ENCODE measurements at regions not wholly inside any gene's neighbourhood (a gene's known extent, or its start where the extent isn't known, plus 50 kb on each side); places are given as distances from the start of the nearest gene placed in this dataset.

DNA sequence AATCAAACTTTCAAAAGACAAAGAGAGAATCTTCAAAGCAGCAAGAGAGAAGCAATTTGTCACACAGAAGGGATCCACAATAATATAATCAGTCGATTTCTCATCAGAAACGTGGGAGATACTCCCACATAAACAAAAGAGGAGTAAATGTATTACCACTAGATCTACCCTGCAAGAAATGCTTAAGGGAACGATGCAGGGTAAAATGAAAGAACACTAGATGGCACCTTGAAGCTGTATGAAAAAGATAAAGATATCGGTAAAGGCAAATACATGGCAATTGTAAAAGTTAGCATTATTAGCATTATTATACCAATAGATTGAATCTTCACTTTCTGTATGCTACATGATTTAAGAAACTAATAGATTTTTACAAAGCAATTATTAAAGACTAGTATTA, 677.0 kb downstream of the SUCLG1 start:
- TF ChIP-seq, protein P1, sequence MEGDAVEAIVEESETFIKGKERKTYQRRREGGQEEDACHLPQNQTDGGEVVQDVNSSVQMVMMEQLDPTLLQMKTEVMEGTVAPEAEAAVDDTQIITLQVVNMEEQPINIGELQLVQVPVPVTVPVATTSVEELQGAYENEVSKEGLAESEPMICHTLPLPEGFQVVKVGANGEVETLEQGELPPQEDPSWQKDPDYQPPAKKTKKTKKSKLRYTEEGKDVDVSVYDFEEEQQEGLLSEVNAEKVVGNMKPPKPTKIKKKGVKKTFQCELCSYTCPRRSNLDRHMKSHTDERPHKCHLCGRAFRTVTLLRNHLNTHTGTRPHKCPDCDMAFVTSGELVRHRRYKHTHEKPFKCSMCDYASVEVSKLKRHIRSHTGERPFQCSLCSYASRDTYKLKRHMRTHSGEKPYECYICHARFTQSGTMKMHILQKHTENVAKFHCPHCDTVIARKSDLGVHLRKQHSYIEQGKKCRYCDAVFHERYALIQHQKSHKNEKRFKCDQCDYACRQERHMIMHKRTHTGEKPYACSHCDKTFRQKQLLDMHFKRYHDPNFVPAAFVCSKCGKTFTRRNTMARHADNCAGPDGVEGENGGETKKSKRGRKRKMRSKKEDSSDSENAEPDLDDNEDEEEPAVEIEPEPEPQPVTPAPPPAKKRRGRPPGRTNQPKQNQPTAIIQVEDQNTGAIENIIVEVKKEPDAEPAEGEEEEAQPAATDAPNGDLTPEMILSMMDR (optimal IDR thresholded peaks at IDR 0.05 in 1 of 3, IDR thresholded peaks at IDR 0.05 in 1 of 3, conservative IDR thresholded peaks at IDR 0.05 in 1 of 3; ENCODE audit: extremely low read depth in 1 of 3, insufficient read depth in 2 of 3, low read length in 3 of 3), result no peak
- Histone ChIP-seq H3K79me2 (ENCODE audit: control insufficient read depth, insufficient read depth, low read length) (no peaks in the 10 kb centered on the region), H3K36me3 (ENCODE audit: control insufficient read depth in 2 of 2, extremely low read depth in 1 of 2, insufficient read depth in 2 of 2, low read length in 2 of 2) (no peaks in the 10 kb centered on the region), H3K27me3 (ENCODE audit: control insufficient read depth, extremely low read depth, insufficient read depth, low read length) (no peaks in the 10 kb centered on the region), H3K9me3 (ENCODE audit: control insufficient read depth, low read depth, low read length) (no peaks in the 10 kb centered on the region), H3K4me2 (ENCODE audit: control insufficient read depth, extremely low read depth, insufficient read depth, low read depth, low read length) (no peak overlapping the region), H2AFZ (ENCODE audit: control insufficient read depth, low read length) (no peak overlapping the region), H3K27ac (ENCODE audit: control insufficient read depth, insufficient read depth, low read length) (no peak overlapping the region), H3K9ac (ENCODE audit: control insufficient read depth, extremely low read depth, insufficient read depth, low read length) (no peak overlapping the region), H3K4me3 (ENCODE audit: control insufficient read depth in 2 of 3, extremely low read depth in 1 of 3, insufficient read depth in 2 of 3, low read depth in 1 of 3, low read length in 3 of 3) (no peak overlapping the region), H3K9me1 (ENCODE audit: control insufficient read depth, extremely low read depth, insufficient read depth, low read length) (no peaks in the 10 kb centered on the region), H4K20me1 (ENCODE audit: control insufficient read depth, extremely low read depth, insufficient read depth, low read length) (no peaks in the 10 kb centered on the region), H3K4me1 (ENCODE audit: control insufficient read depth, extremely low read depth, insufficient read depth, low read length) (no peaks in the 10 kb centered on the region)
- dilution Hi-C loops (cut with MboI; ENCODE audit: extremely low pct_ligation_motif_present, low sequenced_read_pairs), result no loop called here
- no peak for DNase-seq (ENCODE audit: low read depth, low spot score)
- FAIRE-seq, result no peak

DNA sequence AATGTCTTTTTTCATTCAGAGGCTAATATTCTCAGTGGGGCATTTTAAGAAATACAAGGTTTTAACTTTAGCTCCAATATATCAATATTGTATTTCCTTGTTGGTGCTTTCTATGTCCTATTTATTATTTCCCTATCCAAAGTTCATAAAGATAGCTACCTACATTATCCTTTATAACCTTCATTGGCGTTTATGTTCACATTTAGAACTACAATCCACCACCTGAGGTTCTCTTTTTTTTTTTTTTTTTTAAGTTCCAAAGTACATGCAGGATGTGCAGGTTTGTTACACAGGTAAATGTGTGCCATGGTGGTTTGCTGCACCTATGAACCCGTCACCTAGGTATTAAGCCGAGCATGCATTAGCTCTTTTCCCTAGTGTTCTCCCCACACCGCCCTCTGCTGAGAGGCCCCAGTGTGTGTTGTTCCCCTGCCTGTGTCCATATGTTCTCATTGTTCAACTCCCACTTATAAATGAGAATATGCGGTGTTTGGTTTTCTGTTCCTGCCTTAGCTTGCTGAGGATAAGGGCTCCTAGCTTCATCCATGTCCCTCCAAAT, 694.6 kb downstream of the SUCLG1 start:
- Histone ChIP-seq H3K27me3 (ENCODE audit: control insufficient read depth, extremely low read depth, insufficient read depth, low read length) (no peaks in the 10 kb centered on the region), H3K79me2 (ENCODE audit: control insufficient read depth, insufficient read depth, low read length) (no peaks in the 10 kb centered on the region), H4K20me1 (ENCODE audit: control insufficient read depth, extremely low read depth, insufficient read depth, low read length) (no peaks in the 10 kb centered on the region), H2AFZ (ENCODE audit: control insufficient read depth, low read length) (no peak overlapping the region), H3K9ac (ENCODE audit: control insufficient read depth, extremely low read depth, insufficient read depth, low read length) (no peak overlapping the region), H3K9me1 (ENCODE audit: control insufficient read depth, extremely low read depth, insufficient read depth, low read length) (no peaks in the 10 kb centered on the region), H3K36me3 (ENCODE audit: control insufficient read depth in 2 of 2, extremely low read depth in 1 of 2, insufficient read depth in 2 of 2, low read length in 2 of 2) (no peaks in the 10 kb centered on the region), H3K4me2 (ENCODE audit: control insufficient read depth, extremely low read depth, insufficient read depth, low read depth, low read length) (no peak overlapping the region), H3K9me3 (ENCODE audit: control insufficient read depth, low read depth, low read length) (no peaks in the 10 kb centered on the region), H3K4me3 (ENCODE audit: control insufficient read depth in 2 of 3, extremely low read depth in 1 of 3, insufficient read depth in 2 of 3, low read depth in 1 of 3, low read length in 3 of 3) (no peak overlapping the region), H3K27ac (ENCODE audit: control insufficient read depth, insufficient read depth, low read length) (no peak overlapping the region), H3K4me1 (ENCODE audit: control insufficient read depth, extremely low read depth, insufficient read depth, low read length) (no peaks in the 10 kb centered on the region)
- dilution Hi-C loops (cut with MboI; ENCODE audit: extremely low pct_ligation_motif_present, low sequenced_read_pairs), result no loop called here
- FAIRE-seq, result no peak
- DNase-seq (ENCODE audit: low read depth, low spot score), result no peak
- no peak for TF ChIP-seq EZH2 (IDR thresholded peaks at IDR 0.05; ENCODE audit: low read length)
- TF ChIP-seq, protein P1 (optimal IDR thresholded peaks at IDR 0.05 in 1 of 3, IDR thresholded peaks at IDR 0.05 in 1 of 3, conservative IDR thresholded peaks at IDR 0.05 in 1 of 3; ENCODE audit: extremely low read depth in 1 of 3, insufficient read depth in 2 of 3, low read length in 3 of 3), result no peak
